IPS-NIHi11 (cell line): ENCODE measurements at regions not wholly inside any gene's neighbourhood (a gene's known extent, or its start where the extent isn't known, plus 50 kb on each side); places are given as distances from the start of the nearest gene placed in this dataset.

Experiments
- DNase-seq: peaks from one replicate; pipeline ENCODE4 v3.0.0; 2012; ENCODE audit warnings: mixed read lengths, low spot score

DNA sequence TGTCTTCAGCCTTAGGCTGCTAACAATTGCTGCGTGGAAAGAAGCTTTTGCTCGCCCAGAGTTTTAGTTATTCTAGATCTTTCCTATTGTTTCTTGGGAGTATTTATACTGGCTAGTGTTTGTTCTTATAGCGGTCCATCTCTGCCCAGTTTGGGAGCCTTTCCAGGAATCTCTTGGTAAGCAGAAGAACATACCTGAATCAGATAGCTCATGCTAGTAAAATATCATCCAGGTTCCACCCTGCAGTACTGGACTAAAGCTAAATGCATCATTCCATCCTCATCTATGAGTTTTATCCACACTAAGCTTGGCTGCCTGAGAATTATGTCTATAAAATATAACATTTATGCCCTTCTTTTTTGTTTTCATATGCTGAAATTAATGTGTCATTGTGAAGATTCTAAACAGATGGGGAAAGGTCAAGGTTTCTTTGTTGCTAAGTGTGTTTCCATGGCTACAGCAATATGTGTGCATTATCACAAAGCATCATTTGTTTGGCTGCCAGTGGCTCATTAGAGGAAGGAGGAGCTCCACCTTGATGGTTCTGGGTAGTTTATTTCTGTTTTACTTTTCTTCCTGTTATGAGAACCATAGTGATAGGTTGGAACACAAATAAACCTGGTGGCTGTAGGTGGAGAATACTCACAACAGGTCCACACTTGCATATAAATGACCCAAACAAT is 182.8 kb downstream of the PIK3C3 start:
- DNase-seq: no peak

DNA sequence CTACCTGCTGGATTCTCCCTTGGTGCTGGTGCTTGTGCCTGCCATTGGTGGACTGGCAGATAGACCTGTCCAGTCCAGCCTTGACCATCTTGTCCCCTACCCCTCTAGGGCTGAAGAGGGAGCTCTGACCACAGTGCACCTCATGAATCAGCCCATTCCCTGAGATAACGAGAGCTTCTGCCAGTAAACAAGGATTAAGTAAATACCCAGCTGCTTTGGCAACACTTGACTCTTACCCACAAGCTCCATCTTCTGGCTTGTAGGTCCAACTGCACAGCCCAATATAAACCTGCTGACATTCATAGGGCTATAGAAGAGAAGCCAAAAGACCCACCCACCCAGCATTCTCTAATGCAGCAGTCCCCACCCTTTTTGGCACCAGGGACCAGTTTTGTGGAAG is 186.4 kb downstream of the PIK3C3 start:
- DNase-seq: no peak

DNA sequence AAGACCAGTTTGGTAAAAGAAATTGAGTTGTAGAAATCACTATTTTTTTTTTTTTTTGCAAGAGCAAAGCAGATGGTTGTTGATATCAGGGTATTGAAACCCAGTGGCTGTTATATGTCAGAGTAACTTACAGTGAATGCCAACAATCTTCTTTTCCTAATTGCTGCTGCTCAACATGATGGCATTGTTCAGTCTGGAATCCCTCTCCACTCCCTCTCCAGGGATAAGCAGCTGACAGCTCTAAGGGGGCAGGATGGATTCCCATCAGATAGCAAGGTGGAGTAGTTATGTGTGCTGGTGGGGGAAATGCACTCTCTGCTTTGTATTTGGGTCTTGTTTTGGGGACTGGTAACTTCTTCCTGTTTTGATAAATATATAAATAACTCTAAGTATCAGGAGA is 200.0 kb downstream of the PIK3C3 start:
- DNase-seq: no peak

DNA sequence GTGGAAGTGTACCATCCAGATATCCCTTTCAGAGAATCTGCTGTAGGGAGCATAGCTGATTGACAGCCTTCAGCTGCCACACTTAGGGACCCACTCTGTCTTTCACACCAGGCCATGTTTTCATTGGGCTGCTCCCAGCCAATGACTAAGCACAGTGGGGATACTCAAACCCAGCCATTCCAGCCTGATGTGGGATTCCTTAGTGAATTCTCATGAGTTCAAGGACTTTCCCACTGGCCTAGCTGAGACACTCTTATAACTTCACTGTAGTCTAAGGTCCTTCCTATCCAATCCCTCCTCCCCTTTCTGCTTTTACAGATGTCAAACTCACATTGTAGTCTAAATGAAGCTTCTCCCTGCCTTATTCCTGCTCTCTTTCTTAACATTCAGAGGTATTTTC is 201.2 kb downstream of the PIK3C3 start:
- DNase-seq: no peak

DNA sequence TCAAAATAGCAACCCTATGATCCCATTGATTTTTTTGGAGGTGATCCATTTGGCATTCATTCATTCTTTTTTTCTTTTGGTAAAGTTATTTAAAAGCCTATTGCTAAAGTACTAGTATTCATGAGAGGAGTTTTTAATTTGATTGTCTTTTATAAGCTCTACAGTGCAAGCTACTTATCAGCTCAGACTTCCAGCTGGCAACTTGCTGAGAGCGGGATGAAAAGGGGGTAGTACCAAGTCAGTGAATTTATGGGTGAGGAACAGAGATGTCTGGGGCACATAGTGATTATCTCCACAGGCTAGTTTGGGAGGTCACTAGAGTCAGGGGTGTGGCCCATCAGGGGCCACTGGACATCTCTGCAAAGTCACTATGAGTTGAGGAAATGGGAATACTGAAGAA is 202.4 kb downstream of the PIK3C3 start:
- DNase-seq: no peak

DNA sequence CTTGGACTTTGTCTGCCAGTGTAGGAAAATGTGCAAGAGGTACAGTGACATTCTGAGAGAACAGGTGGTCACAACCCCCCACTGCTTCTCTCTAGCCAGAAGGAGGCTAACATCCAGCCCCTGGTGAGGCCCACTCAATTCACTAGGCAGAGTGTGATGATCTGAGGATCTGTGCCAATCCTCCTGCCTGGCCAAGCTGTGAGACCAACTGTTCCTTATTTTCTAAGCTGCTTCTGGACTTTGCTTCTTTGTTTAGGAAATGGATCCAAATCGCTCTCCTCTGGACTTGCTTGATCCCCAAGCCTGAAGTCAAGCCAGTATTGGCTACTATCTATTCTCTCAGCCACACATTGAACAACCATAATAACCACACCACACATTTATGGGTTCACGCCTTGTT is 202.8 kb downstream of the PIK3C3 start:
- no peak for DNase-seq

DNA sequence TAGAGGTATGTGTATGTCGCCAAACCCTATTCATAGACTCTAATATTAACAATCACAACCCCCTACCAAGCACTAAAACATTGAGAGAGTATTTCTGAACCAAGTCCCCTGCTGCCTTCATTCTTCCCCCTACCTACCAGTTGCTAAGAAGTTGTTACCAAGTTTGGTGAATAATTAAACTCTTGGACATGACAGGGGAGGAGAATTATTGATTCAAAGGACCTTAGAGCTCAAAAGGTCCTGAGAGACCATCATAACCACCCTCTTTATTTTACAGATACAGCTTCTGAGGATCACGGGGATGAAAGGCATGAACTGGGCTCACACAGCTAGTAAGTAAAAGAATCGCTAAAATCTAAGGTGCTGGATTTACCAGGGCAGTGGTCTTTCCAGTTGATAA is 204.1 kb downstream of the PIK3C3 start:
- no peak for DNase-seq

DNA sequence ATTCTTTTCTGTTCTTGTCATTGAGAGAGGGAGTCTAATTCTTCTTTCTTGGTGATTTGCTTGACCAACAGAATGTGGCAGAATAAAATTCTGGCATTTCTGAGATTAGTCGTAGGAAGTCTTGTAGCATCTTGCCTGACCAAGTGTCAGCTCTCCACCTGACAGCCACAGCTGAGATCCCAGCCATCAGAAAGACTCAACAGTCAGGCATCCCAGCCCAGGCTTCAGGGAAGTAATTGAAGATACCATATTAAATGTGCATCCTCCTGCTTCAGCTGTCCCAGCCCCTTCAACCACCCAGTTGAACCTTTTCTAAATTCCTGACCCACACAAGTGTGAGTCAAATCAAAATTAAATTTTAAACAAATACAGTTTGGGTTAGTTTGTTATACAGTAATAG is 208.3 kb downstream of the PIK3C3 start:
- DNase-seq: no peak

DNA sequence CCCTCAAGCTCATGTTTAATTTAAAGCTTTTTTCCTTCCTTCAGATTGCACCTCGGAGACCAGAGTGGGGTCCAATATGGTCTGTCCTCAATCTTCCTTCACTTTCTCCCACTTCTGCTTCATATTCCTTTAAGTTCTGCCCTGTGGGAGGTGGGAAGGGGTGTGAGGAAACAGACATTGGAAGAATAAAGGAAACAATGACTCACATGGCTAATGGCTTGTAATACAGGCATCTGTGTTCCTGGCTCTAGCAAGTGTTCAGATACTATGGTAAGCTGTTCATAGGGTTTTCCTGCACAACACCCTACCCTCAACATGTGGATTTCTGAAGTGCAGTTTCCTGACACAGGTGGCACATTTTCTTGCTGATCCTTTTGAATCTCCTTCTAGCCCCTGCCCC is 209.5 kb downstream of the PIK3C3 start:
- no peak for DNase-seq

DNA sequence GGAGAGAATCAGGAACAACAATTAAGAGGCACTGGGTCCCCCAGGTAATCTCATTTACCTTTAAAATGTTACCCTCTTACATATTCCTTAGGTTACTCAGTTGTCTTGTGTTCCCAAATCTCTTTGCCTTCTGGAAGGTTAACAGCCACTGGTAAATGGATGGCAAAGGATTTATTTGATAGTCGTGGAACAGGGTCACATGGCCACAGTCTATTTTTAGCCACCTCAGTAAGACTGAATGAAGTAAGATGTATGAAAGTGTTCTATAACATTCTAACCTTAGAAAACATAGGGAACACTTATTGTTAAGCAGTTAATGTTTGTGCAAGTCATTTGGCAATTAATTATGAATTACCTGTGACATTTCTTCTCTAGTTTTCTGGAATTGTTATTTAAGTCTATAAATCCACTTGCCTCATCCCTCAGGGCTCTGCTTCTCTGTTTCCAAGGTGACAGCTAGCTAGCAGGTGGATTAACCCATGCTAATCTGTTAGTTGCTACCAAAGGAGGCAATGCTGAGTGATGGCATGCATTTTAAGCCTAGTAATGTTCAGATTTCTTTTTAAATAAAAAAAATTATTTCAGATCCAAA is 211.0 kb downstream of the PIK3C3 start:
- no peak for DNase-seq

DNA sequence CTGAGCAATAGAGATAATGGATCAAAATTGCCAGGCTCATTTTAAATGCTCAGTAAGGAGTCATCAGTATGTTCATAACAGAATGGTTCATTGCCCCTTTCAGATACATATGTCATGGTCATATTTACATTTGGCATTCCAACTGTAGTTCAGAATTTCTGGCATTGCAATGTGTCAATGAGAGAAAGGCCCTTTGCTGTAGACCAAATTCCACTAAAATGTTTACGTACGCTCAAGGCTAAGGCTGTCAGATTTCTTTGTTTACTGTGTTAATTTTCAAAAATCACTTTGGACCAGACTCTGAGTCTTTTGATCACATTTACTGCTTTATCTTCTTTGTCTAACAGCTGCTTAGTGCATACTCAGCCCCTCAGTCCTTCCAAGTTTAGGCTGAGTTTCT is 213.5 kb downstream of the PIK3C3 start:
- DNase-seq: no peak

DNA sequence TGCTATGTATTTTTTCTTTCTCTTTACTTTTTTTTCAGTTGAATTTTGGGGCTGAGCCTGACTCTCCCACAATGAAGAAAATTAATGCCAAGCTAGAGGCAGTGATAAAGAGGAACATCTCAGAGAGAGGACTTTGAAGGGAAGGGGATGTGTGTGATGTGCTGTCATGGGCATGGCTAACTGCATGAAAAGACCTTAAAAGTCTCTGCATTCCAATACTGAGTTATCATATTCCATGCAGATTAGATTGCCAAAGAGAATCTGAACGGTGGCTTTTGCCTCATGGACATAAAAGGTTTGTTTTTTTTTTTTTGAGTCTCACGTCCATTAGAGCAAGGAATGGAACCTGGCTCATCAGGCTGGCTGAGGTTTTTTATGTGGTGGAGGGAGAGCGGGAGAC is 213.9 kb downstream of the PIK3C3 start:
- DNase-seq: no peak

DNA sequence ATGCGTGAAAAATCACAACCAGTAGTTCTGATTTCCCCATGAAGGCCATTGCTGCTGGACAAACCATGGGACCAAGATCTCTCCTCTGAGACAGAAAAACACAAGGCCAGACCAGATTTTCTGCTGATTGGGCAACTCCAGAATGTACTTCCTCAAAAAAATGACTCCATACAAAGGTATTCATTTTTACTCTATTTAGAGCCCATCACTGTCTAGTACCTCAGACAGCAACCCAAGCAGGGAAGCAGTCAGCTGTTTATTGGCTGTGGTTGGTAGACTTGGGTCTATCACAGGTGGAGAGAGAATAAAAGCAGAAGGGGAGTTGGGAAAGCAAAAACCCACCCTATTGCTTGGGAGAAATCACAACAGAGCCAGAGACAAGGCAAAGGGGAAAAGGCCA is 219.9 kb downstream of the PIK3C3 start:
- DNase-seq: peak; percentile 53

DNA sequence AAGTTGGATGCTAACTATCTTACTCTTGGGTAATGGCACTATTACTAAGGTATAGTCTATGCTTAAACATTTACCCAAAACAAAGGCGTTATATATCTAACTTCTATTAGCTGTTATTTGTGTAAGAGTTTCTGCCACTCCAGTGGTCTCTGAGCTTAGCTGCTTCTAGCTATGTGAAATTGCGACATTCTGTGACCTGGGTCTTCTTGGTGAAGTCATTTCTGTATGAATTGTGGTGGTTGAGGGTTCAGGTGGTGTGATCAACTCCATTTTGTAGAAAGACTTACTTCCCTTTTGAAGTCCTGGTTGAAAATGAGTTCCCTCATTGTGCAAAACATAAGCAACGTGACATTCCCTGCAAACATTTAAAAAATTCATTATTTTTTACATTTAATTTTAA is 221.6 kb downstream of the PIK3C3 start:
- DNase-seq: no peak

DNA sequence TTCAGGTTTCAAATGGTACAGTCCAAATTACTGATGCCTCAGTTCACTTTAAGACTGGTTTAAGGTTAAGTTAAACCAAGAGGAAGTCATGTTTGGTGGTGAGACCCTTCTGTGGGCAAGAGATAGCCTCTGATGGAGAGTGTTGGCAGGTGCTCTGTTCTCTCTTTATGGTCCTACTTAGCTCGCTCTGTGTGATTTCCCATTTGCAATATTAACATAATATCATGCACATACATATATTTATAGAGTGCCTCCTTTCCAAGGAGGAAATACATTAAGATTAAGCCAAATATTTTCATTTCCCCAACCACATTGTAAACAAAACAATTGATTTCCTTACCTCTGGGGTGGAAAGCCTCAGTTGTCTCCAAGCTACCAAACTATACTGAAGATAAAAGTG is 222.4 kb downstream of the PIK3C3 start:
- DNase-seq: no peak

DNA sequence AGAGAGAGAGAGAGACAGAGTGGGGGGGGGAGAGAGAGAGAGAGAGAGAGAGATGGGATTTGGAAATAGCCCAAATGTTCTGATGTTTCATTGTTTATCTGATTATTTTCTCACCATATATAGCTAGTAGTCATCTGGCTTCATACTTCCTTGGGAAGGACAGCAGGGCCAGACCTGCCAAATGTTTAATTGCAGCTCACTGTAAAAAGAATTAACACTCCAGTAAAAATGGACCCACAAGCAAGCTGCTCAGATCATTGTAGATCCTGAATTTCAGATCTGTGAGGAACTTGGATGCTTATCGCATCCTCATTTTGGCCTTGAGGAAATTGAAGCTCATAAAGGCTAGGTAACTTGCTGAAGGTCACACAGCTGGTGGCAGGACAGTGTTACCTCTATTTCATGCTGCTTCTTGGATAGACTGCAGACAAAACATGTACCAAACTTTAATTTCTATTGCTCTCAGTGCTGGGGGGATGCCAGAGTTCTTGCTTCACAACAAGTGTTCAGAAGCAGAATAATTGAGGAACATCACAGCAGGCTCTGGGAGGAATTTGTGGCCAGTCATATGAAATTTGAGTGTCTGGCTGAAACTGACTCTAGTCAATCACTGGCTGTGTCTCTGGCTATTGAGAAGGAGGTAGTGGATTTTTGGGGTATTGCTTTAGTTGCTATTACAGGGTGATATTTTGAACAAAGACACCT is 223.5 kb downstream of the PIK3C3 start:
- DNase-seq: no peak

DNA sequence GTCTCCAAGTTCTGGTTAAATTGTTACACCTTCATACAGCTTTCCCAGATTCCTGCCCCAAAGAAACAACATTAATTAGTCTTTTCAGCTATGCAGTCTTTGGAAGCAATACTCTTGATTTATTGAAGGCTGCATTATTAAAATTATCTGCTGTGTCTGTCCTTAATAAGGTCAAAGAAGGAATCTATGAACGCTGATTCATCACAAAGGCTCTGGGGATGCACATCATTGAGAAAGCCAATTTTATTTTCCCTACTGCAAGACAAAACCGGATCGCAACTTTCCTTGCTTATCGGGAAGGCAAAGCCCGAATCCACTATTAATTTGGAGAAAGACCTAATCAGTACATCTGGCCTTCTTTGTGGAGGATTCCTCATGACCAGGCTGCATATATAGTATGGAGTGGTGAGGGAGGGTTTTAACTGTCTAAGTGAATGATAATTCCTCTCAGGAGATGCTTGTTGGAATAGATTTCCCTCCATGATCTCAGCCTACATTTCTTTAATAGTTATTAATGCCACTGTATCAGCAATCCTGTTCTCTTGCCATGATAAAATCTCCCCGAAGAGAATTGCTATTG is 224.6 kb downstream of the PIK3C3 start:
- no peak for DNase-seq

DNA sequence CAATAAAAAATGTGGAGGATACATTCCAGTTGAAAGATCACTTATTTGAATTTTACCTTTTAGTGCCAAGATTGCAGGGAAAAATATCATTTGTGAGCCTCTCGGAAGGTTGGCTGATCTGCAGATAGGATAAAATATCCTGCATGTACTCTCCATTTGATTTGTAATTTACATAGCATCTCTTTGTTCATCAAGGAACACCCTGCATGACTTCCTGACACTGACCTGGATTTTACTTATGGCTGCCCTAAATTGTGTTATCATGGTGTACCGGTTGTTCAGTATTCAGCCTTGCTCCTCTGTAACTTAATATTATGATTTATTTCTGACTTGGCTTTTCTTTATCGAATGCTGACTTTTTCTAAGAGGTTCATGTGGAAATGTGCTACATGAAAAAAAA is 226.4 kb downstream of the PIK3C3 start:
- no peak for DNase-seq

DNA sequence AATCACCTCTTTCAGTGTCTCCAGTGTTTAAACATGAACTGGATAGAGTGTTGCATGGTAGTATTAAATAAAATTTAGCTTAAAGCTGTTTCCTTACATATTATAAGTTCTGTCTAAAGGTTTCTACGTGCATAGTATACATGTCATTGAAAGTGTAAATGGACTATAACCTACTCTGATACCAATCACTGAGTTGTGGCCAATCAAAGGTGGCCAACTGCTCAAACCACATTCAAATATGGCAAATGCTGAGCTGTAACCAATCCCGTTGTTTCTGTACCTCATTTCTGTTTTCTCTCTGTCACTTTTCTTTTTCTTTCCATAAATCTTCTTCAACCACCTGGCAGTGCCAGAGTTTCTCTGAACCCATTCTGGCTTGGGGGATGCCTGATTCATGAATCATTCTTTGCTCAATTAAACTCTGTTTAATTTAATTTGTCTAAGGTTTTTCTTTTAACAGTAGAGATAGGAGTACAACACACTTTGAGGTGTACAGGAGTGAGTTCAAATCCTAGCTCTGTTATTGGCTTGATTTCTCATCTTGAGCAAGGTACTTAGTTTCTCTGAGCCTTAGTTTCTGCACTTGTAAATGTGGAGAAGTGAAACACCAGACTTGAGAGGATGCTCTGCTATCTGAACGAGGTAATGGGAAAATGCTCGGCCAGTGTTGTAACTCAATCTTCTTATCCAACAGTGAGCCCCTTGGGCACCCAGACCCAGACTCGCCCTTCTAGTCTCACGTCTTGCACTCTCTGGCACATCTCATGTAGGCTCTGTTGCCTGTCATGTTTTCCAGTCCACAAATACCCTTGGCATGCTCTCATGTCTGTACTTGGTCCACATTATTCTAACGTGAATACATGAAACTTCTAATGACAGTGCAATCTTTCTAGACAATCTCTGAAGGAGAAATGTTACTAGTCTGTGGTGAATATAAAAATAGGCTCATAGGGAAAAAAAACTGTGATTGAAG is 228.0 kb downstream of the PIK3C3 start:
- no peak for DNase-seq

DNA sequence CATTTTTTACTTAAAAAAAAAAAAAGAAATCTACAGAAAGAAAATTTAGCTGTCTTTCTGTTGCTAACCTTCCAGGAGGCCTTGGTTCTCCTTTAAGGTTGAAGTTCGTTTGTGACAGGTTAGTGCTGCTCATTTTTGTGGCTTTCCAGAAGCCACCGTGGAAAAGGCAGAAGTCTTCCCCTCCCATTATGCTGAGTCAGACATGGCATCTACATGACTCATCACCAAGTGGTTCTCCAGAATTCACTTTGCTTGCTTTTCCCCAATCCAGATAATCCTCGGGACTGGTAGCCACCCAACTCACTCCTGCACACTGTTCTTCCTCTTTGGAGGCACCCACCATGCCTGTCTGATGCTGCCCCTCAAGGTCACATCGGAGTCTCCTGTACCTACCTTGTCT is 228.7 kb downstream of the PIK3C3 start:
- no peak for DNase-seq

DNA sequence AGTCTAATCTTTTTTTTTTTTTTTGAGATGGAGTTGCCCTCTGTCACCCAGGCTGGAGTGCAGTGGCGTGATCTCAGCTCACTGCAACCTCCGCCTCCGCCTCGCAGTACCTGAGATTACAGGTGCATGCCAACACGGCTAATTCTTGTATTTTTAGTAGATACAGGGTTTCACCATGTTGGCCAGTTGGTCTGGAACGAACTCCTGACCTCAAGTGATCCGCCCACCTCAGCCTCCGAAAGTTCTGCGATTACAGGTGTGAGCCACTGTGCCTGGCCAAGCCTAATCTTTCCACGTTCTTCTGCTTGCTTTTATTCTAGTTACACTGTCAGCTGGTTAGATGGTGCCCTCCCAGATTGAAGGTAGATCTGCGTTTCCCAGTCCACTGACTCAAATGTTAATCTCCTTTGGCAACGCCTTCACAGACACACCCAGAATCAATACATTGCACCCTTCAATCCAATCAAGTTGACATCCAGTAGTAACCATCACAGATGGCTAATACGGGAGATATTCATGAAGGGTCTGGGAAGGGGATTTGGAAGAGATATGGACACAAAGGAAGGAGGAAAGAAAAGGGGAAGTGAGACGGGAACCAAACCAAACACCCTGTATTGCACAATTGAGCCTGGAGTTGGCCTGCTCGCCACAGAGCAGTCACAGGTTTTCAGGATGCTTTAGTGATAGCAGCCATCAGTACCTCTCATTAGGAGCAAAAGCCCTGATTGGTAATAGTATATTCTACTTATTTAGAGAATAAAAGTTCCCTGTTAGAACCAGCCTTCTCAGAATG is 229.8 kb downstream of the PIK3C3 start:
- DNase-seq: no peak
